Activated CD4-positive, alpha-beta T cell treated with anti-CD3 and anti-CD28 coated beads for 4 hours (primary cell): ENCODE measurements at regions not wholly inside any gene's neighbourhood (a gene's known extent, or its start where the extent isn't known, plus 50 kb on each side); places are given as distances from the start of the nearest gene placed in this dataset.

Experiments used
- DNase-seq, 2 donors: peaks; one replicate each; pipeline ENCODE4 v3.0.0-alpha.2; 2020

- peak in 1 of 2 donors; percentile 28 for DNase-seq
Observed at GRCh38 chr5:82349652-82350051, 71.5 kb upstream of the RPS23 start.

DNA sequence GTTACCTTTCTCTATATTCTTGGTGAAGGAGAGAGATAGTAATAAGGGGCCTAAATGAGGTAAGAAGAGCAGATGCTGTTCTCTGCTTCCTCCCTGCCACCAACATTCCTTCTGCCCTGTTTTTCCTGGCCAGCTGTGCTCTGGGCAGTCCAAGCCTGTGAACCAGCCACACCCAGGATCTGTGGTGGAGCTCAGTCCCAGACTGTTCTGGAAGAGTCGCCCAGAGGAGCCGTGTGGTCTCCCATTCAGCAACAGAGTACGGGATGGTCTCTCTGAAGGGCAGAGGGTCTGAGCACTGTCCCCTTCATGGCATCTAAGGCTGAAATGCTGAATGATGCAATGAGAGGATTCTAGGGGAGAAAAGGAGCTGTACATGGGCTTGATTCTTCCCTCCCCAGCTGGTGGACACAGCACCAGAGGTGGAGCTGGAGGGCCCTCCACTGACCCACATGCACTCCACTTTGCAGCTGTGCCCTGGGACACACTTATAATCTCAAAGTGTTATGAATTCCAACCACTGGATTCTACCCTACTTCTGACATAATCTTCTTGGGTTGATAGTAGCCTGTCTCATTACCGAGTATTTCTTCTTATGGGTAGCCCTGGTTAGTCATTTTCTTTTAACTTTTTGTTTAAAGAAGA is 70.8 kb upstream of the RPS23 start:
- DNase-seq: no peak

DNA sequence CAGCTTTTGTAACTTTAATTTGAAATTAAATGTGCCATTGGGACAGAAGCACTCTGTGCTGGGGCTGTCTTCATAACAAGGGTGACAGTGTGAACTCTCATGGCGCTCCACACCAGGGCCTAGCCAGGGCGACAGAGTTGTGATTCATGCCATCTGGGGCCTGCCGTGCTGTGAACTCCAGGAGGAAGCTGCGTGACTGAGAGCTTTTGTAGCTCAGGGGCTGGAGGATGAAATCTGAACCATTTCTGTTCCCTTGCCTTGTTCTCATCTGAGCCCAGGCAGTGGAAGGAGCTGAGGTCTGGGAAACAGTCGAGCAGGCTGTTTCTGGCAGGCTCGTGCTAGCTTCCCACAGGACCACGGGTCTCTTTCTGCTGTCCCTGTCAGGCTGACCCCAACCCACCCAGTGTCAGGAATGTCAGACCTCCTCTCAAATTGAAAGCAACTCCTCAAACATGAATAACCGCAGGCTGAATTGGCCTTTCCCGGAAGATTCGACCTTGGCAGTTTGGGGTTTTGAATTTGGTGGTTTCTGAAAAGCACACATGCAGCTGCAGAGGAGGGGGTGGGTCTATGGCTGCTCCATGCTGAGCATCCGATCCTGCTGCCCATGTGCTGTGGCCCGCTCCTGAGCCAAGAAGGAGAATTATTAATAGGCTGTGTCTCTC is 69.2 kb upstream of the RPS23 start:
- DNase-seq: no peak

DNA sequence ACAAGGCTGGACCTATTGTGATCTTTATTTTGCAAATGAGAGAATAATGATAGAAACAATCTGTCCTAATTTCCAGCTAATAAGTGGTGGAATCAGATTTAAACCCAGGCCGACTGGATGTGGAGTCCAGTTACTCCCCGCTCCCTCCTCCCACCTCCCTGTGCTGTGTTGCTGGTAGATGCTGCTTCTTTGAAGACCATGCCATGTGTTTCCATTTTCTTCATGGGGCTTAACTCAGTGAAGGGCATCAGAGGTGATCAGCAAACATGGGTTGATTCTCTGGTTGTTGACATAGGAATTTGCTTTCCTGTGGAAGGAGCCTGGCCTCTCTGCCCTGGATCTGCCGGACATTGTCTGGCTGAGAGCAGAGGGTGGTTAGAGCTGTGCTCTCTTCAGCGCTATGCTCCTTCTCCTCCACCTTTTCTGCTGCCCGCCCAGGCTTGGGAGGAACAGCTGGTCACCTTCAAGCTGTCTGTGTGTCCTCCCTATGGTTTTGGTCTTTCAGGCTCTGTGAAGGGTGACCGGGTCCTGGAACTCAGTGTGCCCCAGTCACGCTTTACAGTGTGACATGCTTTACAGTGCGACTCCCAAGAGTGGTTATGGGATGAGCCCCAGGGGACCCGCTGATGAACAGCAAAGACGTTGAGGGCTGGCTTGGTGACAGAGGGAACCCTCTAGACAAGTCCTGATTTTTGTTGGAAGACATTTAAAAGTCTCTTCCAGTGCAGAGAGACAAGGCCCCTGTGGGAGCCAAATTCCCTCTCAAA is 68.4 kb upstream of the RPS23 start:
- DNase-seq: no peak

DNA sequence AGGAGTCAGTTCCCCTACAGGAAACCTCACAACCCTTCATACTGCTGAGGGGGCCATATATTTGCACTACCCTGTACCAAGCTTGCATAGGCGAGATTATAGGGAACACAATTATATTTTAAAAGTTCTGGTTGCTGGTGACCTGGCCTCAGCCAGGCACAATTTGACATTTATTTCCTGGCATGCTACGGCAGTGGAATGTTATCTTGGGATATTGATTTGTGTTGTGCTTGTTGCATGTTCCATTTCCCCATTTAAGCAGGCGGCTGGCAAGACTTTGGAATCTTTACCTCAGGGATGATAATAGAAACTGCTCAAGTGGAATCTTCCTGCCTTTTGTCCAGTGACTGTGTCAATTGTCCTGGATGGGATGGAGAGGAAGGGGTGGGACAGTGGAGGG is 67.0 kb upstream of the RPS23 start:
- no peak for DNase-seq

DNA sequence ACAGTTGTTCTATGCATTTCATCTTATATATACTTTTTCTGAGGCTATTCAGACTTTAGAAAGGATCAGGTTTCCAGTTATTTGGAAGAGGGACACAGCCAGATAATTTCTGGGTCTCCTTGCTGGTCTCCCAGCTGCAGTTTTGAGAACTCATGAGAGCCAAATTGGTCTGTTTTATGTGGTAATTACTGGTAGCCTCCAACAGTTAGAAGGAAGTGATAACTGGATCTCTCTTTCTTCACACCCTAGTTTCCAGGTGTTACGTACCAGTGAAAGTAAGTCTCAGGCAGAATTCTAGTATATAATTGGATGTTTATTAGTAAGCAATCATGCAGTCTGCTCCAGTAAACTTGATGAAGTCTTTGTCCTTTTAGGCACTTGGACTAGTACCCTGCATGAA is 63.2 kb upstream of the RPS23 start:
- DNase-seq: no peak

DNA sequence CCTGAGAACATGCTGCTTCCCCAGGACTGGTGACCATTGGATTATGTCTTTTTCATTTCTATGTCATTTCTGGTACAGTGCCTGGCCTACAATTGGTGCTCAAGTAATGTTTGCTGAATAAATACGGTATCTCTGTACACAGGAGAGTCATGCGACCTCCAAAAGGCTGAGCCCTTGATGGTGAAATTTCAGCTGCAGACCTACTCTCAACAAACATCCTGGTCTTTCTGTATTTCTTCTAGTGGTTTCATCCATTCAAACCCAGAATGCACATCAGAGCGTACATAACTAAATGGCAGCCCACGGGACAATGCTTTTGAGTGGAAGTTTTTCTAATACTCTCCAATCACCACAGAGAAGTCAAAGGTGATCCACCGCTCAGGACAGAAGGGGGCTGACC is 62.6 kb upstream of the RPS23 start:
- DNase-seq: no peak

GRCh38 chr5:82339792-82340191 is 61.6 kb upstream of the RPS23 start:
- no peak for DNase-seq

DNA sequence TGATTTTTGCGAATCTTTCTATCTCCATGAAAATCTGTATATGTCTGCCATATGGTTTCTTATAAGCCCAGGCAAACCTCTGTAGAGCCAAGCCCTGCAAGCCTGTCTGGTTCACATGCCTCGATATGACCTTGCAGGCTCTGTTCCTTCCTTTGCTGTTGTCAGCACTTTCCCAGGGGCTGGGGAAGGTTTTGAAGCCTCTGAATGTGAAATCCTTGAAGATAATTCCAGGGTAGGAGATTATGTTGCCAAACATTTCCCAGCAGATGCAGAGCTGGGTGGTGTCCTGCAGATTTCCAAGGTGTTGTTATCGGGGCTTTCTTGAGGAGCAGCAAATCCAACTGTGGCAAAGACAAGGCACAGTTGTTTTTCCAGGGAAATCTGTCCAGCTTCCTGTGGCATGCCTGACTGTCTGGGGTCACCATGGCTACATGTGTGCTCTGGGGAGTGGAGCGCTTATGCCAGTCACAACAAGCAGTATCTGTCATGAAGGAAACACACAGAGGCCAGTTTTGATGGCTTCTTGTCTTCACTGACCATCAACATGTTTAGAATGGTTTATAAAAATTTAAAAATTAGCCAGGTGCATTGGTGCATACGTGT is 60.7 kb upstream of the RPS23 start:
- DNase-seq: no peak

GRCh38 chr5:82336959-82337351 is 58.8 kb upstream of the RPS23 start:
- DNase-seq: no peak

- DNase-seq: no peak
Observed at GRCh38 chr5:82336226-82336958, 58.2 kb upstream of the RPS23 start.

GRCh38 chr5:82335806-82336205 is 57.7 kb upstream of the RPS23 start:
- no peak for DNase-seq

- no peak for DNase-seq
Observed at GRCh38 chr5:82334856-82335255, 56.7 kb upstream of the RPS23 start.

DNA sequence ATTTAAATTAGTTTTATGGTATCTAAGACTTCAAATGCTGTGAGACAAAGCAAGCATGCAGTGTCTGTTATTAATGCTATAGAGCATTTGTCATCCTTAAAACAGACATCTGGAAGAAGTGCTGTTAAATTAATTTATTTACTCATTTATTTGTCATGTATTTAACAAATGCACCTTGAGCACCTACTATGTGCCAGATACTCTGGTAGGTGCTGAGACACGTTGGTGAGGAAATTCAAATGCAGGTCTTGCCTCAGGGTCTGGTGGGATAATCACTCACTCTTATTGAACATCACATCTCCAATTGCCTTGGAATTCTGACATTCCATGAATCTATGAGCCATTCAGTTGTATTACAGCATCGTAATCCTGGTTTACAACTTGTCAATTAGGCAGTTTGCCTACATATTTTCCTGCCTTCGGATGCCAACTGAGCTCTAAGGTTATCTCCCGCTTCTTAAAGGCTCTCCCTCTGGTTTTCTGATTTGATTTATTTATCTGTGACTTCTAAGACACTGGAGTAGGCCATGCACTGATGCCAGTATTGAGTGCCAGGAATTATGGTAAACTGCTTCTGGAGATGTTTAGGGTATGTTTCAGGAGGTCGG is 56.0 kb upstream of the RPS23 start:
- DNase-seq: no peak

GRCh38 chr5:82332886-82333615 is 54.9 kb upstream of the RPS23 start:
- no peak for DNase-seq

GRCh38 chr5:82332064-82332855 is 54.1 kb upstream of the RPS23 start:
- DNase-seq: no peak

- no peak for DNase-seq
Observed at GRCh38 chr5:82331557-82331956, 53.4 kb upstream of the RPS23 start.

GRCh38 chr5:82330530-82331270 is 52.5 kb upstream of the RPS23 start:
- no peak for DNase-seq

DNA sequence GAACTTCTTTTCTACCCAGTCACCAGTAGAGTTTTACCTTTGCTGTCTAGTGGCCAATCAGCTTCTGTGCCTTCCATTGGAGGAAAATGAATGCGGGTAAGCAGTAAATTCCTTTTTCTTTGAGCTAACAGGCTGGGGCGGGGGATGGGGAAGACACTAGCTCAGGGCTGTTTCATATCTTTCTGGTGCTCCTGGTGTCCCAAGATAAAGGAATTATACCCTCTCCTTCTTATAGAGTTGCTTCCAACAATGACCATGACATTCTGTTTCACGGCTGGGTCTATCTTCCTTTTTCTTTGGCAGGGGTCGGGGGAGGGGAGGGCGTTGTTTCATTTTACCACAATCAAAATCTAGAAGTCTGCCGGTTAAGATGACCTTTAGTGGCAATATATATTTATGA is 51.2 kb upstream of the RPS23 start:
- no peak for DNase-seq
